GM12875 (cell line): ENCODE measurements at regions not wholly inside any gene's neighbourhood (a gene's known extent, or its start where the extent isn't known, plus 50 kb on each side); places are given as distances from the start of the nearest gene placed in this dataset.

Experiments
- H3K4me3 ChIP-seq: one replicate; pipeline ENCODE4 v1.5.1; 2011; ENCODE audit warnings: low read depth, low read length, control low read depth
- CTCF ChIP-seq: IDR thresholded peaks from 2 replicates; pipeline ENCODE4 v1.5.1; 2011; ENCODE audit warnings: low read depth, mild to moderate bottlenecking, control low read depth, inconsistent platforms, low read length, moderate library complexity, borderline replicate concordance; ENCODE audit not compliant: insufficient read depth

- no peak for TF ChIP-seq CTCF
- no peak overlapping the region for H3K4me3 ChIP-seq
Measured at GRCh38 chr16:51382211-51382610, 231.1 kb upstream of the SALL1 start.

GRCh38 chr16:51376080-51376479 lies 225.0 kb upstream of the SALL1 start:
- TF ChIP-seq CTCF, result no peak
- no peak overlapping the region for H3K4me3 ChIP-seq

- no peak overlapping the region for H3K4me3 ChIP-seq
- TF ChIP-seq CTCF, result no peak
Measured at GRCh38 chr16:51374790-51375189, 223.7 kb upstream of the SALL1 start.

DNA sequence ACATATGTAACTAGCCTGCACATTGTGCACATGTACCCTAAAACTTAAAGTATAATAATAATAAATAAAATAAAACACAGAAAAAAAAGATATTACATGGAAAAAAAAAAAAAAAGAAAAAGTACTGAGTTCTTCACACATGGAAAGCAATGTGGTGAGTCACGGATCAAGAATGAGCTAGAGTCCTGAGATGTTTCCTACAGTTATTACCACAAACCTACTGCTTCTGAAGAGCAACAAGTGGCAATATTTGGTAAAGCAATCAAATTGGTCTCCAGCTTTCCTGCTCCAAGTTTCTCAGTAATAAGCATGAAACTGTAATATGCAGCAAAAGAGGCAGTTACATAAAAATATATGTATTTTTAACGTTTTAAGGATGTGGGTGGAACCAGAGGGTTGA lies 223.3 kb upstream of the SALL1 start:
- no peak overlapping the region for H3K4me3 ChIP-seq
- TF ChIP-seq CTCF, result no peak

DNA sequence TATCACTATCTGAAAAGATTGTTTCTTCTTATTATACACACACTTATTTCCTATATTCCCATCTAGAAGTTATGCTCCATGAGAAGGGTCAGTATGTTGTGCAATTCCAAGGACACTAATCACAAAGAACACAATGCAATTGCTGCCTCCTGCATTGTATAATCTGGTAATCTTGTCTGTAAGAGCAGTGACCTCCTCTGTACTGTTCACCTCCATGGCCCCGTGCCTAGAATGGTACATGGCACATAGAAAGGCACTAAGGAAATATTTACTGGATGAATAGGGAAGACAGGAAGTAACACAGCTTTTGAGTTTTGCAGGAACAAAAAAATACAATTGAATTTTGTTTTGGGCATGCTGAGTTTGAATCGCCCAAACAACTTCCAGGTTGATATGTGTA lies 214.6 kb upstream of the SALL1 start:
- no peak for TF ChIP-seq CTCF
- no peak overlapping the region for H3K4me3 ChIP-seq

GRCh38 chr16:51359141-51359955 lies 208.3 kb upstream of the SALL1 start:
- no peak overlapping the region for H3K4me3 ChIP-seq
- no peak for TF ChIP-seq CTCF

GRCh38 chr16:51357839-51358238 lies 206.8 kb upstream of the SALL1 start:
- no peak for TF ChIP-seq CTCF
- no peak overlapping the region for H3K4me3 ChIP-seq
